ENCODE measurements at regions not wholly inside any gene's neighbourhood (a gene's known extent, or its start where the extent isn't known, plus 50 kb on each side); places are given as distances from the start of the nearest gene placed in this dataset.
A peak's percentile ranks its signal among the peaks of the same experiment; 100 is the strongest.

DNA sequence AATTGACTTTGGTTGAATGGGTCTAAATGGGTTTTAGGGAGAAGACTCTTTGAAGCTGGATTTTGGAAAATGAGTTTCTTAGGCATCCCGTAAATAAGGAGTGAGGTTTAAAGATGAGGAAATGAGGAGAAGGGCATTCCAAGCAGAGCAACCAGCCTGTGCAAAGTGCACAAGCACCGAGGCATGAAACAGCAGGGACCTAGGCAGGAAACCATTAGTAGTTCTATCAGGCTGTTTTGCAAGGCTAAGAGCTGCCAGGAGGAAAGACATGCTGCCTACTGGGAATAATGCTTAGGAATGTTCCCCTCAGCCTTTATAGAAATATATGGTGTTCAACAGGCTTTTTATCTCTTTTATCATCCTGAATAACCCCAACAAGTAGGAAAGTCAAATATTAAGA lies 153.1 kb upstream of the FGGY start:
- WGBS (ENCODE audit: insufficient coverage): 39% methylated on average over 2 of the region's 2 CpGs
- Histone ChIP-seq H3K36me3 (ENCODE audit: control insufficient read depth, insufficient read depth, low read length) (no peaks in the 10 kb centered on the region), H3K27ac (ENCODE audit: low read depth, low read length) (no peak overlapping the region), H3K27me3 (ENCODE audit: control insufficient read depth, insufficient read depth, low read length) (peaks cover 9% of the 10 kb centered on the region), H3K9me3 (ENCODE audit: control insufficient read depth, insufficient read depth, low read length) (no peaks in the 10 kb centered on the region), H3K4me3 (ENCODE audit: low read depth, low read length) (no peak overlapping the region), H3K4me1 (ENCODE audit: control insufficient read depth, insufficient read depth, low read length) (peaks cover 16% of the 10 kb centered on the region)
- peak in 1 of 6 donors; percentile 51 for DNase-seq (ENCODE audit: low read depth in 4 of 6, low spot score in 6 of 6)

DNA sequence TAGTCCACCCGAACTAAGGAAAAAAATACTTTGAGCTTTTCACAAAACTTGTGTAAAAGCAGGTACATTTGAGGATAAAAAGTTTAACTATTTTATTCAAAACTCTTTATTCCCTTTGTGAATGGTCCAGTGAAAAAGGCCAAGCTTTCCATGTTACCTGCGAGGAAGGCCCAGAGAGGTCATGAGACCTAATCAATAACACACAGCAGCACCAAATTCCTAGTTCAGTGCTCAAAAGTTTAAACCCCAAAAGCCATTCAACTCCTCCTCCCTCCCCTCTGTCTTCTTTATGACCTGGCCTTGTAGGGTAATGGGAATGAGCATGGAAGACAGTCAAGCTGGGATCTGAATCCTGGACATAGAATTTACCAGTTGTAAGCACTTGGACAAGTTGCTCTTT lies 151.9 kb upstream of the FGGY start:
- peaks cover 9% of the 10 kb centered on the region for H3K27me3 ChIP-seq (ENCODE audit: control insufficient read depth, insufficient read depth, low read length)
- WGBS (ENCODE audit: insufficient coverage): no CpG with 5 or more reads among the region's 2 CpGs
- DNase-seq (ENCODE audit: low read depth in 4 of 6, low spot score in 6 of 6): no peak
- no peaks in the 10 kb centered on the region for H3K36me3 ChIP-seq (ENCODE audit: control insufficient read depth, insufficient read depth, low read length)
- no peaks in the 10 kb centered on the region for H3K9me3 ChIP-seq (ENCODE audit: control insufficient read depth, insufficient read depth, low read length)
- no peak overlapping the region for H3K27ac ChIP-seq (ENCODE audit: low read depth, low read length)
- peaks cover 11% of the 10 kb centered on the region for H3K4me1 ChIP-seq (ENCODE audit: control insufficient read depth, insufficient read depth, low read length)
- no peak overlapping the region for H3K4me3 ChIP-seq (ENCODE audit: low read depth, low read length)

- Histone ChIP-seq H3K27me3 (ENCODE audit: control insufficient read depth, insufficient read depth, low read length) (peaks cover 9% of the 10 kb centered on the region), H3K4me3 (ENCODE audit: low read depth, low read length) (no peak overlapping the region), H3K4me1 (ENCODE audit: control insufficient read depth, insufficient read depth, low read length) (peaks cover 13% of the 10 kb centered on the region), H3K9me3 (ENCODE audit: control insufficient read depth, insufficient read depth, low read length) (no peaks in the 10 kb centered on the region), H3K27ac (ENCODE audit: low read depth, low read length) (no peak overlapping the region), H3K36me3 (ENCODE audit: control insufficient read depth, insufficient read depth, low read length) (no peaks in the 10 kb centered on the region)
- 96% methylated on average over 2 of the region's 4 CpGs for WGBS (ENCODE audit: insufficient coverage)
- no peak for DNase-seq (ENCODE audit: low read depth in 4 of 6, low spot score in 6 of 6)
Observed at GRCh38 chr1:59146056-59146455, 150.8 kb upstream of the FGGY start.

- Histone ChIP-seq H3K4me1 (ENCODE audit: control insufficient read depth, insufficient read depth, low read length) (peaks cover 17% of the 10 kb centered on the region), H3K9me3 (ENCODE audit: control insufficient read depth, insufficient read depth, low read length) (no peaks in the 10 kb centered on the region), H3K4me3 (ENCODE audit: low read depth, low read length) (peak overlapping the region; percentile 33), H3K27me3 (ENCODE audit: control insufficient read depth, insufficient read depth, low read length) (peaks cover 9% of the 10 kb centered on the region), H3K36me3 (ENCODE audit: control insufficient read depth, insufficient read depth, low read length) (no peaks in the 10 kb centered on the region), H3K27ac (ENCODE audit: low read depth, low read length) (no peak overlapping the region)
- peak in 2 of 6 donors; percentile 24 to 51 for DNase-seq (ENCODE audit: low read depth in 4 of 6, low spot score in 6 of 6)
- WGBS (ENCODE audit: insufficient coverage): 4% methylated on average over 48 of the region's 52 CpGs
Observed at GRCh38 chr1:59146651-59147358, 150.1 kb upstream of the FGGY start.

- Histone ChIP-seq H3K36me3 (ENCODE audit: control insufficient read depth, insufficient read depth, low read length) (no peaks in the 10 kb centered on the region), H3K9me3 (ENCODE audit: control insufficient read depth, insufficient read depth, low read length) (no peaks in the 10 kb centered on the region), H3K4me3 (ENCODE audit: low read depth, low read length) (no peak overlapping the region), H3K27ac (ENCODE audit: low read depth, low read length) (no peak overlapping the region), H3K4me1 (ENCODE audit: control insufficient read depth, insufficient read depth, low read length) (peaks cover 17% of the 10 kb centered on the region), H3K27me3 (ENCODE audit: control insufficient read depth, insufficient read depth, low read length) (peaks cover 9% of the 10 kb centered on the region)
- no CpG with 5 or more reads among the region's 5 CpGs for WGBS (ENCODE audit: insufficient coverage)
- DNase-seq (ENCODE audit: low read depth in 4 of 6, low spot score in 6 of 6): no peak
Observed at GRCh38 chr1:59149435-59149834, 147.5 kb upstream of the FGGY start.

- 38% methylated on average over 1 of the region's 4 CpGs for WGBS (ENCODE audit: insufficient coverage)
- peak in 2 of 6 donors; percentile 49 to 63 for DNase-seq (ENCODE audit: low read depth in 4 of 6, low spot score in 6 of 6)
- Histone ChIP-seq H3K27ac (ENCODE audit: low read depth, low read length) (no peak overlapping the region), H3K27me3 (ENCODE audit: control insufficient read depth, insufficient read depth, low read length) (peaks cover 9% of the 10 kb centered on the region), H3K9me3 (ENCODE audit: control insufficient read depth, insufficient read depth, low read length) (no peaks in the 10 kb centered on the region), H3K4me1 (ENCODE audit: control insufficient read depth, insufficient read depth, low read length) (peaks cover 19% of the 10 kb centered on the region), H3K36me3 (ENCODE audit: control insufficient read depth, insufficient read depth, low read length) (no peaks in the 10 kb centered on the region), H3K4me3 (ENCODE audit: low read depth, low read length) (no peak overlapping the region)
Observed at GRCh38 chr1:59150577-59151386, 146.1 kb upstream of the FGGY start.

- Histone ChIP-seq H3K27ac (ENCODE audit: low read depth, low read length) (no peak overlapping the region), H3K27me3 (ENCODE audit: control insufficient read depth, insufficient read depth, low read length) (peaks cover 9% of the 10 kb centered on the region), H3K4me3 (ENCODE audit: low read depth, low read length) (no peak overlapping the region), H3K4me1 (ENCODE audit: control insufficient read depth, insufficient read depth, low read length) (peaks cover 21% of the 10 kb centered on the region), H3K9me3 (ENCODE audit: control insufficient read depth, insufficient read depth, low read length) (no peaks in the 10 kb centered on the region), H3K36me3 (ENCODE audit: control insufficient read depth, insufficient read depth, low read length) (no peaks in the 10 kb centered on the region)
- no peak for DNase-seq (ENCODE audit: low read depth in 4 of 6, low spot score in 6 of 6)
- WGBS (ENCODE audit: insufficient coverage): 60% methylated on average over 4 of the region's 4 CpGs
Observed at GRCh38 chr1:59151387-59151761, 145.5 kb upstream of the FGGY start.

DNA sequence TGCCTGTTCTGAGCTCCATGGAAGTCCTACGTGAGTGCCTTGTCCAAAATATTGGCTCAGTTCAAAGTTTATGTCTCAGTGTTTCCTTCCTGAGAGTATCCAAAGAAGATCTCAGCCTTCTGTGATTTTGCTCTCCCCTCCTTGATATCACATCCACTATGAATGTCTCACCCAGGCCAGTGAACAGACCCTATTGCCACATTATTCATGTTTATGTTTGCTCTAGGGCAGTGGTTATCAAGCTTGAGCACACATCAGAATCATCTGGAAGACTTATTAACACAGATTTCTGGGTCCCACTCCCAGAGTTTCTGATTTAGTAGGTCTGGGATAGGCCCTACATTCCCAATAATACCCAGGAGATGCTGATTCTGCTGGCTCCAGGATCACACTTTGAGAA lies 145.0 kb upstream of the FGGY start:
- H3K27me3 ChIP-seq (ENCODE audit: control insufficient read depth, insufficient read depth, low read length): peaks cover 9% of the 10 kb centered on the region
- DNase-seq (ENCODE audit: low read depth in 4 of 6, low spot score in 6 of 6): no peak
- no peak overlapping the region for H3K27ac ChIP-seq (ENCODE audit: low read depth, low read length)
- H3K9me3 ChIP-seq (ENCODE audit: control insufficient read depth, insufficient read depth, low read length): no peaks in the 10 kb centered on the region
- no peaks in the 10 kb centered on the region for H3K36me3 ChIP-seq (ENCODE audit: control insufficient read depth, insufficient read depth, low read length)
- peaks cover 19% of the 10 kb centered on the region for H3K4me1 ChIP-seq (ENCODE audit: control insufficient read depth, insufficient read depth, low read length)
- no peak overlapping the region for H3K4me3 ChIP-seq (ENCODE audit: low read depth, low read length)
- 91% methylated on average over 1 of the region's 1 CpG for WGBS (ENCODE audit: insufficient coverage)

DNA sequence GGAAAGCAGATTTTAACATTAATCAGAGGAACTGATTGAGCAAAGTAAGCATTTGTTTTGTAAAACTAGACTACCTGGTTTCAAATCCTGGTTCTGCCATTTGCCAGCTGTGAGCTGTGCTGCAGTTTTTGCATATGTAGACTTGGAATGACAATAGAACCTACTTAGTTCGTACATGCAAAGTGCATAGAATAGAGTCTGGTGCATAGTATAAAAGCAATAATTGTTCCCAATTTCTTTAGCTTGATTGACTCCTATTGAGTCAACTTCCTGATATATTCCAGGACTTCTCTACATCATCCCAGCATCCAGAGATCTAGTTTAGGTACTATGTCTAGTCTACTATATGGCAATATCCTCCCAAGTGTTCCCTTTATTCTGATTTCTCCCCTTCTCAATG lies 144.4 kb upstream of the FGGY start:
- no CpG with 5 or more reads among the region's 1 CpG for WGBS (ENCODE audit: insufficient coverage)
- no peaks in the 10 kb centered on the region for H3K36me3 ChIP-seq (ENCODE audit: control insufficient read depth, insufficient read depth, low read length)
- H3K4me3 ChIP-seq (ENCODE audit: low read depth, low read length): no peak overlapping the region
- H3K27me3 ChIP-seq (ENCODE audit: control insufficient read depth, insufficient read depth, low read length): peaks cover 4% of the 10 kb centered on the region
- no peak for DNase-seq (ENCODE audit: low read depth in 4 of 6, low spot score in 6 of 6)
- H3K27ac ChIP-seq (ENCODE audit: low read depth, low read length): no peak overlapping the region
- peaks cover 17% of the 10 kb centered on the region for H3K4me1 ChIP-seq (ENCODE audit: control insufficient read depth, insufficient read depth, low read length)
- no peaks in the 10 kb centered on the region for H3K9me3 ChIP-seq (ENCODE audit: control insufficient read depth, insufficient read depth, low read length)

GRCh38 chr1:59154401-59154800 lies 142.5 kb upstream of the FGGY start:
- DNase-seq (ENCODE audit: low read depth in 4 of 6, low spot score in 6 of 6): no peak
- Histone ChIP-seq H3K9me3 (ENCODE audit: control insufficient read depth, insufficient read depth, low read length) (peaks cover 7% of the 10 kb centered on the region), H3K4me3 (ENCODE audit: low read depth, low read length) (no peak overlapping the region), H3K36me3 (ENCODE audit: control insufficient read depth, insufficient read depth, low read length) (no peaks in the 10 kb centered on the region), H3K4me1 (ENCODE audit: control insufficient read depth, insufficient read depth, low read length) (peaks cover 18% of the 10 kb centered on the region), H3K27me3 (ENCODE audit: control insufficient read depth, insufficient read depth, low read length) (no peaks in the 10 kb centered on the region), H3K27ac (ENCODE audit: low read depth, low read length) (no peak overlapping the region)
- 100% methylated on average over 1 of the region's 2 CpGs for WGBS (ENCODE audit: insufficient coverage)
